ENCODE measurements at regions not wholly inside any gene's neighbourhood (a gene's known extent, or its start where the extent isn't known, plus 50 kb on each side); places are given as distances from the start of the nearest gene placed in this dataset.

- Histone ChIP-seq H3K27ac (no peak overlapping the region), H3K27me3 (no peaks in the 10 kb centered on the region), H3K9me3 (no peaks in the 10 kb centered on the region), H3K36me3 (no peaks in the 10 kb centered on the region), H3K4me1 (no peaks in the 10 kb centered on the region), H3K4me3 (no peak overlapping the region)
- TF ChIP-seq POLR2AphosphoS5 (IDR thresholded peaks at IDR 0.05) (no peak), EP300 (IDR thresholded peaks at IDR 0.05) (no peak), CTCF (IDR thresholded peaks at IDR 0.05) (no peak), POLR2A (IDR thresholded peaks at IDR 0.05) (no peak)
- 87% methylated on average over 4 of the region's 4 CpGs for WGBS
- no peak for DNase-seq (ENCODE audit: low spot score in 2 of 2)
Measured at GRCh38 chr6:23268348-23268747, 699.0 kb downstream of the HDGFL1 start.

GRCh38 chr6:23269436-23269835 is 700.1 kb downstream of the HDGFL1 start:
- Histone ChIP-seq H3K36me3 (no peaks in the 10 kb centered on the region), H3K9me3 (no peaks in the 10 kb centered on the region), H3K4me1 (no peaks in the 10 kb centered on the region), H3K4me3 (no peak overlapping the region), H3K27me3 (no peaks in the 10 kb centered on the region), H3K27ac (no peak overlapping the region)
- WGBS, result 66% methylated on average over 3 of the region's 3 CpGs
- no peak for DNase-seq (ENCODE audit: low spot score in 2 of 2)
- TF ChIP-seq POLR2AphosphoS5 (IDR thresholded peaks at IDR 0.05) (no peak), CTCF (IDR thresholded peaks at IDR 0.05) (no peak), POLR2A (IDR thresholded peaks at IDR 0.05) (no peak), EP300 (IDR thresholded peaks at IDR 0.05) (no peak)

GRCh38 chr6:23272536-23272935 is 703.2 kb downstream of the HDGFL1 start:
- no peak overlapping the region for H3K27ac ChIP-seq
- no peaks in the 10 kb centered on the region for H3K9me3 ChIP-seq
- no peaks in the 10 kb centered on the region for H3K27me3 ChIP-seq
- TF ChIP-seq EP300 (IDR thresholded peaks at IDR 0.05), result no peak
- TF ChIP-seq POLR2A (IDR thresholded peaks at IDR 0.05), result no peak
- TF ChIP-seq CTCF (IDR thresholded peaks at IDR 0.05), result no peak
- no peak for TF ChIP-seq POLR2AphosphoS5 (IDR thresholded peaks at IDR 0.05)
- H3K4me3 ChIP-seq, result no peak overlapping the region
- H3K36me3 ChIP-seq, result no peaks in the 10 kb centered on the region
- no peak for DNase-seq (ENCODE audit: low spot score in 2 of 2)
- no peaks in the 10 kb centered on the region for H3K4me1 ChIP-seq

GRCh38 chr6:23277521-23278179 is 708.3 kb downstream of the HDGFL1 start:
- Histone ChIP-seq H3K27ac (no peak overlapping the region), H3K36me3 (no peaks in the 10 kb centered on the region), H3K9me3 (no peaks in the 10 kb centered on the region), H3K4me1 (no peaks in the 10 kb centered on the region), H3K4me3 (no peak overlapping the region), H3K27me3 (no peaks in the 10 kb centered on the region)
- DNase-seq (ENCODE audit: low spot score in 2 of 2), result no peak
- TF ChIP-seq POLR2AphosphoS5 (IDR thresholded peaks at IDR 0.05), result no peak
- TF ChIP-seq EP300 (IDR thresholded peaks at IDR 0.05), result no peak
- no peak for TF ChIP-seq CTCF (IDR thresholded peaks at IDR 0.05)
- TF ChIP-seq POLR2A (IDR thresholded peaks at IDR 0.05), result no peak
- WGBS, result 80% methylated on average over 4 of the region's 4 CpGs

- no peaks in the 10 kb centered on the region for H3K36me3 ChIP-seq
- 99% methylated on average over 2 of the region's 2 CpGs for WGBS
- H3K4me1 ChIP-seq, result no peaks in the 10 kb centered on the region
- DNase-seq (ENCODE audit: low spot score in 2 of 2), result no peak
- no peak overlapping the region for H3K4me3 ChIP-seq
- TF ChIP-seq EP300 (IDR thresholded peaks at IDR 0.05) (no peak), POLR2A (IDR thresholded peaks at IDR 0.05) (no peak), CTCF (IDR thresholded peaks at IDR 0.05) (no peak), POLR2AphosphoS5 (IDR thresholded peaks at IDR 0.05) (no peak)
- H3K9me3 ChIP-seq, result no peaks in the 10 kb centered on the region
- no peak overlapping the region for H3K27ac ChIP-seq
- no peaks in the 10 kb centered on the region for H3K27me3 ChIP-seq
Measured at GRCh38 chr6:23278180-23278532, 708.8 kb downstream of the HDGFL1 start.
